GM19372 (cell line): ENCODE measurements at regions not wholly inside any gene's neighbourhood (a gene's known extent, or its start where the extent isn't known, plus 50 kb on each side); places are given as distances from the start of the nearest gene placed in this dataset.

Experiments
- ATAC-seq: cut with Tn5 transposase; IDR thresholded peaks from one replicate; pipeline ENCODE4 v1.9.1; 2021; ENCODE audit warnings: mild to moderate bottlenecking, low read depth, moderate library complexity; ENCODE audit not compliant: unreplicated experiment

DNA sequence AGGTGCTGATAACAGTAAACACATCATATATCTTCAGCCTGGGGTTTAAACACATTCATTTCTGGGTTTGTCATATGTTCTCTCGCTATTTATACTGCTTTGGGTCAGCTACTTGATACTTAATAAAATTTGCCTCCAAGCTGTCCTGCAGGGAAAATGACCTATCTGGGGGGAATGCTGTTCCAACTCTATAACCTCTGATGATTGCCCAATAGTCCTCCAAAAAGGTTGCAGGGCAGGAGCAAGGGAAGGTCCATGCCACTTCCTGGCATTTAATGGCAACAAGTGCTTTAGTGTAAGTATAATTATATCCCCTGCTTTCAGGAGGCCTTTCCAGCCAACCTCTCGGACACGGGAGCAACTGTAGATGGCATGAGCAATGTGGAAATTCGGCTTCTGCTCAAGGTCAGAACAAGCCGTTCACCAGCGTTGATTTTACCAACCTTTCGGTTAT, 198.0 kb upstream of the EEA1 start:
- no peak for ATAC-seq

GRCh38 chr12:93127582-93128331, 198.7 kb upstream of the EEA1 start:
- no peak for ATAC-seq

- no peak for ATAC-seq
Measured at GRCh38 chr12:93128332-93128707, 199.2 kb upstream of the EEA1 start.

DNA sequence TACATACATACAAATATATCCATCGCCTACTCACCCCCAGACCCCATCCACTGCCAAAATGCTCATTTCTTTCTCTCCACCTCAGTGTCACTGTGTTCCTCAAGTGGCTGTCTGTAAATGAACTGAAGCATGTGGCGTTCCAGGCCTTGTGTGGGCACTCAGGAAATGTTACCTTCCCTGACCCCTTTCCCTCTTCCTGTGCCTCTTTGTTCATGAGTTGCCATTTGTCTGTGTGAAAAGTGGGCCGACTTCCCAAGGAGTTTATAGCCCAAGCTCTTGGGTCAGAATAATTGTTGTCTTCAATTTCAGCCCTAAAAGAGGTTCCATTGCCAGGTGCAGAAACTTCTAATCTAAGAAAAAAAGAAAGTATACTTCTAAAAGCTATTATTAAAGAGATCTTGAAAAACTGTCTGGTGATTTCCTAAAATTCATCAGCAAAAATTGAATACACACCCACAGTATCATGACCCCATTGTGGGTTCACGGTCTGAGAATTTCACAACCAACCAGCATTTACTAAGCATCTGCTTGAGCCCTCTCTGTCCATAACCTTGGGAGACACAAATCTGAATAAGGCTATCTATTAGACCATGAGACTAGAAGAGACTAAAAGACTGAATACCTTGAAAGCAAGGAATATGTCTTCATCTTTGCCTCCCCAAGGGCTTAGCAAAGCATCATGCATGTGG, 201.4 kb upstream of the EEA1 start:
- no peak for ATAC-seq

DNA sequence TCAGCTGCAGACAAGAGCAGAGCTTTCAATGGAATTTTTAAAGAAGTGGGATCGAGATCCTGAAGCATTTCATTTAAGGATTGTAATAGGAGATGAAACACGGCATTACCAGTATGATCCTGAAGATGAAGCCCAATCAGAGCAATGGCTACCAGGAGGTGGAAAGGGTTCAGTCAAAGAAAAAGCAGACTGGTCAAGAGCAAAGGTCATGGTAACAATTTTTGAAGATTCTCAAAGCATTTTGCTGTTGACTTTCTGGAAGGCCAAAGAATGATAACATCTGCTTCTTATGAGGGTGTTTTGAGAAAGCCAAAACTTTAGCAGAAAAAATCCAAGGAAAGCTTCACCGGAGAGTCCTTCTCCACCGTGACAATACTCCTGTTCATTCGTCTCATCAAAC, 204.3 kb upstream of the EEA1 start:
- ATAC-seq: no peak

DNA sequence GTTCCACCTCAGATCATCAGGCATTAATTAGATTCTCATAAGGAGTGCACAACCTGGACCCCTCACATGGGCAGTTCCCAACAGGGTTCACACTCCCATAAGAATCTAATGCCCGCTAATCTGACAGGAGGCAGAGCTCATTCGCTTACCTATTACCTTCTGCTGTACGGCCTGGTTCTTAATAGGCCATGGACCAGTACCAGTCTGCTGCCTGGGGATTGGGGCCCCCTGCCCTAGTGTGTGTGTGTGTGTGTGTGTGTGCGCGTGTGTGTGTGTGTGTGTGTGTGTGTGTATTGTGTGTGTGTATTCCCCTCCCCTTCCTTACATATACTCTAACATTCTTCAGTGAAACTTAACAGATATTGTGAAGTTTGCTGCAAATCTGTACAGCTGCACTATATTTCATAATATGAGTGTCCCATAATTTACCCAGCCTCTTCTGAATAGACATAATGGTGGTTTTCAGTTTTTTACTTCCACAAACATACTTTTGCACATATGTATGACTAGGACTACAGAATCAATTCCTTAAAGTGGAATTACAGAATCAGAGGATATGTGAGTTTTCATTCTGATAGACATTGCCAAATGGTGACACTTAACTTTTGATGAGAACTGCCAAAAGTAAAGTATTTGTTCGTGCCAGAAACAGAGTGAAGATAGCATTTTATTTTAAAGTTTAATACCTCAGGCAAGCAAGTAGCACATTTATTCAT, 205.2 kb upstream of the EEA1 start:
- ATAC-seq: no peak

- no peak for ATAC-seq
Measured at GRCh38 chr12:93134893-93135285, 205.8 kb upstream of the EEA1 start.

- no peak for ATAC-seq
Measured at GRCh38 chr12:93135286-93136239, 206.5 kb upstream of the EEA1 start.

DNA sequence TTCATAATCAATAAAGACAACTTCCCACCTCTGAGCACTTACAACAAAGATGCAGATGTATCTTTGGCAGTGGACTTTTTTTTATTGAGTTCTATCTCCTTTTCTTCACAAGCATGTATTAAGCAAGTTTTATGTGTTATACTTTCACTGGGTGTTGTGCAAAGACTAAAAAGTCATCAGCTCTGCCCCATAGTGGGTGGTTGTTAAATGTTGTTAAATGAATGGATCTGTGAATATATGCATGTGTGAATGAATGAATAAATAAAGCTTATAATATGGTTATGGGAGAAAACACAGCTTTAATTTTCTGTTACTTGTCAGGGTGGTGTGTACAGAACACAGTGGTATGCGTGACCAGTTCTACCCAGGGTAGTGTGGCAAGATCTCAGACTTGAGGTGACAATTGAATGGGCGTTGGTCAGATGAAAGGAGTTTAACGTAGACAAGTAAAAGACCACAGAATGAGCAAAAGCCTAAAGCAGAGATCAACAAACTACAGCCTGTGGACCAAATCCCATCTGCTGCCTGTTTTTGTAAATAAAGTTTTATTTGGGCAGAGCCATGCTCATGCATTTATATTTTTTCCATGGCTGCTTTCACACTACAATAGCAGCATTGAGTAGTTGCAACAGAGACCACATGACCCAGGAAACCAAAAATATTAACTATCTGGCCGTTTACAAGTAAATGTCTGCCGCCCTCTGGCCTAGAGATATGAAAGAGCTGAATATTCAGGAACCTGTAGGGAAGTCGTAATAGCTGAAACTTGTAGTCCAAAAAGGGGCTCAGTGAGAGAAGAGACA, 207.4 kb upstream of the EEA1 start:
- ATAC-seq: no peak

- no peak for ATAC-seq
Measured at GRCh38 chr12:93137656-93138612, 208.8 kb upstream of the EEA1 start.

- ATAC-seq: peak; percentile 44
Measured at GRCh38 chr12:93139028-93139665, 210.1 kb upstream of the EEA1 start.

GRCh38 chr12:93140325-93140724, 211.2 kb upstream of the EEA1 start:
- no peak for ATAC-seq

DNA sequence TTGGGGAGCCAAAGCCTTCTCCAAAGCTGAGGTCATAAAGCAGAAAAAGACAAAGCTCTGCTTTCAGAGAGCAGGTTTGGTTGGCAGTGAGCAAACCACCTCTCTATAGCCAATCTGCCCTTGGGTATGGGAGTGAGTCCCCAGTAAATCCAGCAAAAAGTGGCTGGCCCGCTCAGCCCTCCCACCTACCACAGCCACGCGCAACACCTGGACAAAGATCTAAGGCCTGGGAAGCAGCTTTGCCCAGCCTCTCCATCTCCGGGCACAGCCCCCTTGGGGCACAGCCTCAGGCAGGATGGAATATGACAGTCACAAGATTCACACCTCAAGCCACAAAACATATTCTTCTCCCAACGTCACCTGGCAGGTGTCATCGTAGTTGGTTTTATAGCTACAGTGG, 211.7 kb upstream of the EEA1 start:
- ATAC-seq: no peak

- ATAC-seq: no peak
Measured at GRCh38 chr12:93142881-93143280, 213.8 kb upstream of the EEA1 start.

GRCh38 chr12:93144109-93144508, 215.0 kb upstream of the EEA1 start:
- no peak for ATAC-seq

DNA sequence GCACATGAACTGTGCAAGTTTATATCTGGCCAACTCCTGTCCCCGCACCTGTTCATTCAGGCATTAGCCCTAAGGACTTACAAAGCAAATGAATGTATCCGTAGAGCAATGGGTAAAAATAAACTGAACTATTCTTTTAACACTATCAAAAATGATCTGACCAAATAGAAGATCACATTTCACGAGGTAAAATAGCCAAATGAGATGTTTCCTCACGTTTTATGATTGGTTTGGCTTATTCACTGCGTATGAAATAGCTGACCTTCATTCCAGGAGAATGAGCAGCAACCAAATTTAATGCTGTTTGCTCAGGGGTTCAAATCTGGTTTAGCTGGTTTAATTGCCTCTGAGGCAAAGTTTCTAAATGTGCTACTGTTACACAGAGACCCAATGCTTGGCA, 216.0 kb upstream of the EEA1 start:
- ATAC-seq: no peak

DNA sequence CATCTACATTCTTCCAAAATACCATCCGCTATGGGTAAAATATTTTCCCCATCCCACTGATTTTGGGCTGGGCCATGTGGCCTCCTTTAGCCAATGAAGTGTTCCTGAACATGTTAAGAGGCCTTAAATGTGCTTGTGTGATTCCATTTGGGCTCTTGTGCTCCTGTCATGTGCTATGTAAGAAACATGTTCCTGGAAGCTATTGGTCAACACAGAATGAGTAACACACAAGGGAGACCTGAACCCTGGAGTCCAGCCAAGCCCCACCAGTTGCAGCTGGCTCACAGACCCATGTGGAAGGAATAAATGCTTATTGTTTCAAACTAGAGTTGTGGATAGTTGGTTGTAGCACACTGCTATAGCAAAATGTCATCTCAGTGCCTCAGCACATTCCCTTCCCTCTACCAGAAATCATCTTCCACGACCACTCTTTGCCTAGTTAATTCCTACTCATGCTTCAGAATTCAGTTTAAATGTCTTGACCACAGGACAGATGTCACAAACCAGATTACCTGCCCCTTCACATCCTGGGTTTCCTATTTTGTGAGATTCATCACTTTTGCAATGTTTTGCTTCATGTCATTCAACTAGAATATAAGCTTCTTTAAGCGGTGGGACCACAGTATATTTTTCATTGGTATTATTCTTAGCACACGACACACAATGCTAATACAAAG, 217.3 kb upstream of the EEA1 start:
- no peak for ATAC-seq

DNA sequence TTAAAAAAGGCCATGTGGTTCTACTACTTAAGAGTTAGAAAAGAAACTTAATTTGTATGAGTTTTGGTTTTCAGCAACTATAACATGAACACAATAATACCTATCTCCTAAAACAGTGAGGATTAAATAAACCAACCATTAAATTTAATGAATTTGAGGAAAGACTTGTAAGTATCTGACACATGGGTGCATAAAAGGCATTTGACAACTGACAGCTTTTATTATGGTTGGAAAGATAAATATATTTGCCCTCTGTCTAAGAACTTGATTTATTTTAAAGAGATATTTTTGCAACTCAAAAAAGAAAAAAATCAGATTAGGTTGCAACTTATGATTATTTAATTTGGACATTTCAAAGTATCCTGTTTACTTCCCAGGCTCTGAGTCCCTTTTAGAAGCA, 217.9 kb upstream of the EEA1 start:
- ATAC-seq: no peak
